HUES6 (cell line): ENCODE measurements at regions not wholly inside any gene's neighbourhood (a gene's known extent, or its start where the extent isn't known, plus 50 kb on each side); places are given as distances from the start of the nearest gene placed in this dataset.
"Not testable (repeated sequence)": the region's sequence is repeated elsewhere in the genome, so short reads cannot be mapped to it uniquely, and the experiment has no call there.

ENCODE experiments used
- H3K27ac ChIP-seq: 2 replicates; pipeline ENCODE4 v1.7.0; 2013; ENCODE audit warnings: low read depth, mild to moderate bottlenecking, low read length, inconsistent platforms
- H3K27me3 ChIP-seq: 2 replicates; pipeline ENCODE4 v1.6.1; 2013; ENCODE audit warnings: low read length; ENCODE audit not compliant: control insufficient read depth, insufficient read depth
- H3K36me3 ChIP-seq: 2 replicates; pipeline ENCODE4 v1.6.1; 2013; ENCODE audit warnings: low read length; ENCODE audit not compliant: control insufficient read depth, insufficient read depth
- H3K4me1 ChIP-seq: 2 replicates; pipeline ENCODE4 v1.6.1; 2013; ENCODE audit warnings: low read length; ENCODE audit not compliant: control insufficient read depth, insufficient read depth
- H3K4me3 ChIP-seq: 2 replicates; pipeline ENCODE4 v1.5.1; 2013; ENCODE audit warnings: low read depth, low read length
- H3K9ac ChIP-seq: one replicate; pipeline ENCODE4 v1.6.1; 2013; ENCODE audit warnings: mild to moderate bottlenecking, low read length
- H3K9me3 ChIP-seq: 2 replicates; pipeline ENCODE4 v1.6.1; 2013; ENCODE audit warnings: low read depth, low read length; ENCODE audit not compliant: control insufficient read depth, insufficient read depth

DNA sequence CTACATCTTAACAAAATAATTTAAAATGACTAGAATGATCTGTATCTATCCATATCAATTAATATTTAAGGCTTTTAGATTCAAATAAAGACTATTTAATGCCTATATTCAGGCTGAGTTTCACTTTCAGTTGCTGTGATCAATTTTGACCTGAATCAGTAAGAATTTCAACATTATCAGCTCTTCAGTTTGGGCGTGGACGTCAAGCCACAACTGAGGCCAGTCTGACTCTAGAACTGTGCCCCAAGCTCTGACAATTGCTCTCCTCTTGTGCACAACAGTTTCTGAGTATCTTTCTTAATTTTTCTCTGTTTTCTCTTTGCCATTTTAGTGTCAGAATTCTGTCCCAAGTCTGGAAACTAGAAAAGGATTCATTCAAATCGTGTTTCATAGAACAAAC, 1095.5 kb downstream of the PLA2G4A start:
- H3K9ac ChIP-seq, result no peak overlapping the region
- no peaks in the 10 kb centered on the region for H3K9me3 ChIP-seq
- H3K4me1 ChIP-seq, result peaks cover 7% of the 10 kb centered on the region
- H3K27ac ChIP-seq, result no peak overlapping the region
- no peaks in the 10 kb centered on the region for H3K36me3 ChIP-seq
- H3K4me3 ChIP-seq, result no peak overlapping the region
- no peaks in the 10 kb centered on the region for H3K27me3 ChIP-seq

DNA sequence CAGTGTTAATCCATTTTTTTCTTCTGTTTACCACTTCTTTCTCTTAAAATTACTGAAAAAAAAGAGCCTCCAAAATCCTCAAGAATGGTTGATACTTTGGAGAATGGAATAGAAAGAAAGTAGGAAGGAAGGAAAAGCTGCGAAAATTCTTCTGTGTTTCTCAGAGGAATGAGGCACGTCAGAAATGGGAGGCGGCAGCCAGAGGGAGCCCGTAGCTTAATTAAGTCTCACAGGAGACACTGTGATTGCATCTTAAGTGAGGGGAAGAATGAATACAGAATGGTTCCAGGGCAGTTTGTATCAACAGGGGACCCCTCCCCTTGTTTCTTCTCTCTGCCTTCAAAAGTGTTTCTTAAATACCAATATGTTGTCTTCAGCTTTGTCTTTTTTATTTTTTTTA, 1099.5 kb downstream of the PLA2G4A start:
- H3K27ac ChIP-seq, result no peak overlapping the region
- no peaks in the 10 kb centered on the region for H3K27me3 ChIP-seq
- no peaks in the 10 kb centered on the region for H3K36me3 ChIP-seq
- H3K9ac ChIP-seq, result no peak overlapping the region
- H3K4me1 ChIP-seq, result peaks cover 7% of the 10 kb centered on the region
- H3K4me3 ChIP-seq, result no peak overlapping the region
- H3K9me3 ChIP-seq, result no peaks in the 10 kb centered on the region

DNA sequence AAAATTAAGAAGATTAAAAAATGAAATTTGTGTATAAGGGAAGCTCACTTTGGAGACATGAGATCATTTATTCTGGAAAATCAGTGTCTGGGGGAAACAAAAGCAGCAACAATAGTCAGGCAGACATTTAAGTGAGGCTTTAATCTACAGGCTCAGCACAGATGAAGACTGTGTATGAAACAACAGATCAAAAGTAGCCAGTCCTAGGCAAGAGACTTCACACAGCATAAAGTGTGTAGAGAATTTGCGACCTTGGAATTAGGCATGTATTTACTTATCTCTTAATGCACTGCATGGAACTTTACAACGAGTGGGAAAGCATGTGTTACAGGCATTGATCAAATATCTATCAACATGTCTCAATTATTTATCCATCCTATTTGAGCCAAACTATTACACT, 1099.9 kb downstream of the PLA2G4A start:
- Histone ChIP-seq H3K27me3 (no peaks in the 10 kb centered on the region), H3K9me3 (no peaks in the 10 kb centered on the region), H3K4me3 (no peak overlapping the region), H3K4me1 (peaks cover 7% of the 10 kb centered on the region), H3K9ac (no peak overlapping the region), H3K36me3 (no peaks in the 10 kb centered on the region), H3K27ac (no peak overlapping the region)

DNA sequence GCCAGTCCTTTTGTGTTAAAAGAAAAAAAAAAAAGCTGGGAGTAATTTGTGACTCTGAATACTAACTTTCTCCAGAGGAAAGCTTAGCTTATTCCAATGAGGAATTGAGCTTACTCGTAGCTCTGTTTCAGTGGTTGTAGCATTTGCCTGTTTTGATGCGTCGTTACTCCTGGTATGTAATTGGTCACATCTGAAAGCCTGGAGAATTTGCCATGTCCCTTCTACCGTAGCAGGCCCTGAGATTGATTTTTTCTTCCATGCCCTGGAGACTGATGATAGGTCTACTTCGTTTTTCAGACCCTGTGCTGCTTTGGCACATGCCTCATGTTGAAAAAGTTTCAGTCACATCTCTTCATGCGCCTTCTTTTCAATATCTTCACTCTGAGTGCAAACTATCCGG, 1103.0 kb downstream of the PLA2G4A start:
- Histone ChIP-seq H3K9ac (no peak overlapping the region), H3K27me3 (no peaks in the 10 kb centered on the region), H3K4me3 (no peak overlapping the region), H3K4me1 (peaks cover 7% of the 10 kb centered on the region), H3K27ac (no peak overlapping the region), H3K36me3 (no peaks in the 10 kb centered on the region), H3K9me3 (peaks cover 3% of the 10 kb centered on the region)

DNA sequence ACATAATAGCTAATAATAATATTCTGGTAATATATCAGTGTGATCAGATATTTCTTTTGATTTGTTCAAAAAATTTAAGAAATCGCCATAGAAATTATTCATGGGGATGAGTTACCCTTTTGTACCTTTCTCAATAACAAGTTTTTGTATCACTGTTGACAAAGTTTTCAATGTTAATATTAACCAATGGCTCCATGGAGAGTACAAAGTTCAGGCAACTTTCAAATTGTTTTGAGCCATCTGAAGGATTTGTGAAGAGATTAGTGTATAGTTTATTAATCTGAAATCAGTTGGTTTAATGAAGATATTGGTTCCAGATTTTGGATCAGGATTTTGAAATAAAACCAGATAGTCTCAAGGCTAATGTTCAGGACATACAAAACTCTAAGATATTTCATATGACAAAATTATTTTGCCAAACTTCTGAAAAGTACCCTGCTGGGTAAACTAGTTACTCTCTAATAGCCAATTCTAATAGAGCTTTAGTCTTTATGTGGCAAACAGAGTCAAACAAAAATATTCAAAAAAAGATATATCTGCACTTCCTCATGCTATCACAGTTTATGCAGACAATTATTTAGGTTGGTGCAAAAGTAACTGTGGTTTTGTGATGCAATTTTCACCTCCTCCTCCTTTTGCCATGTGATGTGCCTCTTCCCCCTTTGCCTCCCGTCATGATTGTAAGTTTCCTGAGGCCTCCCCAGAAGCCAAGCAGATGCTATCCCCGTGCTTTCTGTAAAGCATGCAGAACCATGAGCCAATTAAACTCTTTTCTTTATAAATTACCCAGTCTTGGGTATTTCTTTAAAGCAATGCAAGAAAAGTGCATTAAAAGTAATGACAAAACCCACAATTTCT, 1105.0 kb downstream of the PLA2G4A start:
- H3K9ac ChIP-seq, result no peak overlapping the region
- H3K27me3 ChIP-seq, result no peaks in the 10 kb centered on the region
- no peak overlapping the region for H3K27ac ChIP-seq

DNA sequence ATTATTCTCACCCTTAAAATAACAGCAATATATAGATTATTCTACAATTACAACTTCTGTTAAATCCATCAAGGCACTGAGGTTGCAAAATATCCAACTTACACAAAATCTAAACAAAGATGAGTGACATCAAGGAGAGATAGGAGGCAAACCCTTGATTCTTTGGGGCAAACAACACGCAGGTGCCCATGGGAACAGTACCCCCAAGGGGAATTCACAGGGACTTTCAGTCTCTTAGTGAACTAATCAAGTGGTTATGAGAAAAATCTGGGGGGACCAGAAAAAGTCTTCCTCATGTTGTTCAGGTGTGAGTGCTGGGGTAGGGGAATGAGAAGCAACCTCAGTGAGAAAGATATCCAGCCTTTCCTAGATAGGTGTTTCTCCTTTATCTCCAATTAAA, 1107.9 kb downstream of the PLA2G4A start:
- Histone ChIP-seq H3K27me3 (no peaks in the 10 kb centered on the region), H3K9me3 (peaks cover 3% of the 10 kb centered on the region), H3K36me3 (no peaks in the 10 kb centered on the region), H3K27ac (no peak overlapping the region), H3K4me3 (no peak overlapping the region), H3K9ac (no peak overlapping the region), H3K4me1 (no peaks in the 10 kb centered on the region)

More for the DNA sequence above, 1105.0 kb downstream of the PLA2G4A start:
- Histone ChIP-seq H3K4me1 (peaks cover 3% of the 10 kb centered on the region), H3K36me3 (no peaks in the 10 kb centered on the region), H3K4me3 (no peak overlapping the region), H3K9me3 (peaks cover 3% of the 10 kb centered on the region)

DNA sequence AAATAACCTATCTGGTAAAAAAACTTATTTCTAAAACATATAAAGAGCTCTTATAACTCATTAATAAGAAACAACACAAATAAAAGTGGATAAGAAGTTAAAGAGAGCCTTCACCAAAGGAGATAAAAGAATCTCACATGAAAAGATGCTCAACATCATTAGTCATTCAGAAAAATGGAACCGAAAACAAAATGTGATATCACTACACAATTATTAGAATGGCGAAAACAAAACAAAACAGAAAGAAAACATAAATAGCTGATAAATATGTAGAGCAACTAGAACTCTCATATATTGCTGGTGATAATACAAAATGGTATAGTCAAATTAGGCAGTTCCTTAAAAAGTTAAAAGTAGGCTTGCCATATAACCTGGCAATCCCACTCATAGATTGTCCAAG, 1109.3 kb downstream of the PLA2G4A start:
- H3K9ac ChIP-seq, result no peak overlapping the region
- no peak overlapping the region for H3K27ac ChIP-seq
- peaks cover under 1% of the 10 kb centered on the region; the same call in 1 of the 2 replicates for H3K4me1 ChIP-seq
- no peaks in the 10 kb centered on the region for H3K27me3 ChIP-seq
- H3K36me3 ChIP-seq, result no peaks in the 10 kb centered on the region
- no peak overlapping the region for H3K4me3 ChIP-seq
- peaks cover 3% of the 10 kb centered on the region for H3K9me3 ChIP-seq

DNA sequence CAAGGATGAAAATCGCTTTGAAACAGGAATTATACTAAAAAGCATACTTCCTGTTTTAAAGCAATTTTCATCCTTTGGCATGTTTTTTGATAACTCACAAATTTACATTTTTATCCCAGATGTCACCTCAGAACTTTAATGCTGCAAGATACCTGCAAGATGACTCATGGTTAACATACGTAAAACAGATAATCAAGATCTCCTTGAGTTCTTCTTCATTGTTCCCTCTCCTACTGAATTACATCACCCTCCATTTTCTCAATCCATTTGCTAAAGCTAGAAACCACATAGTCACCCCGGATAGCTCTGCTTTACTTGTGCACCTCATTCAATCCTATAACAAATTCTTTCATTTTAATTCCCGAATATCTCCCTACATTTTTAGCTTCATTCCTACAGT, 1114.2 kb downstream of the PLA2G4A start:
- Histone ChIP-seq H3K4me3 (no peak overlapping the region), H3K4me1 (peaks cover 5% of the 10 kb centered on the region; the same call in 1 of the 2 replicates), H3K9ac (no peak overlapping the region), H3K27me3 (no peaks in the 10 kb centered on the region), H3K36me3 (no peaks in the 10 kb centered on the region), H3K9me3 (peaks cover 16% of the 10 kb centered on the region), H3K27ac (0 out of 2 replicates have a peak overlapping the region, but pooled peaks have one; percentile 3)

DNA sequence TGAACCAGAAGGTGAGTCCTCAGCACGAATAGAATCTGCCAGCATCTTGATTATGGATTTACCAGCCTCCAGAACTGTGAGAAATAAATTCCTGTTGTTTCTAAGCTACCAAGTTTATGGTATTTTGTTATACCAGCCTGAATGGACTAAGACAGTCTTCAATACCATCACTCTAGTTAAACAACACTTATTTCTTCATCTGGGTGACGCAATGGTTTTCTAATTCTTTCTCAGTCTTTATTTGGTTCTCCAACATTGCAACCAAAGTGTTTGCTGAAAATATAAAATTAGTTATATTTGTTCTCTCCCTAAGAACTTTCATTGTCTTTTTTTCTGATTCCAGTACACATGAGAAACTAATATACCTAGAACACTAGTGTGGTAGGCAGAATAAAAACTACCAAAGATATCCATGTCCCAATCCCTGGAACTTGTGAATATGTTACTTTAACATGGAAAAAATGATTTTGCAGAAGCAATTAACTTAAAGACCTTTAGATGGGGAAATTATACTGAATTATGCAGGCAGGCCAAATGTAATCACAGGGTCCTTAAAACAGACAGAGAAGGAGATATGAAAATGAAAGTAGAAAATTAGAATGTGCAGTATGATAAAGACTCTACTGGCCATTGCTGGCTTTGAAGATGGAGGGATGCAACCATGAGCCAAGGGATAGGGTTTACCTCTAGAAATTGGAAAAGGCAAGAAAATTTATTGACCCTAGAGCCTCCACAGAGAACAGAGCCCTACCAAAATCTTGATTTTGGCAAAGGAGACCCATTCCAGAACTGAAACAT, 1115.1 kb downstream of the PLA2G4A start:
- Histone ChIP-seq H3K9me3 (peaks cover 17% of the 10 kb centered on the region), H3K4me1 (peaks cover 5% of the 10 kb centered on the region; the same call in 1 of the 2 replicates), H3K27me3 (no peaks in the 10 kb centered on the region), H3K27ac (no peak overlapping the region), H3K4me3 (no peak overlapping the region), H3K36me3 (no peaks in the 10 kb centered on the region), H3K9ac (no peak overlapping the region)

DNA sequence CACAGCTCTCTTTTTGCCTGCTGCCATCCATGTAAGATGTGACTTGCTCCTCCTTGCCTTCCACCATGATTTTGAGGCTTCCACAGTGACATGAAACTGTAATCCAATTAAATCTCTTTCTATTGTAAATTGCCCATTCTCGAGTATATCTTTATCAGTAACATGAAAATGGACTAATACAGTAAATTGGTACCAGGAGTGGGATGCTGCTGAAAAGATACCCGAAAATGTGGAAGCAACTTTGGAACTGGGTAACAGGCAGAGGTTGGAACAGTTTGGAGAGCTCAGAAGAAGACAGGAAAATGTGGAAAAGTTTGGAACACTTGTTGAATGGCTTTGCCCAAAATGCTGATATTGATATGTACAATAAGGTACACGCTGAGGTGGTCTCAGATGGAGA, 1117.9 kb downstream of the PLA2G4A start:
- H3K27me3 ChIP-seq, H3K4me1 ChIP-seq, H3K4me3 ChIP-seq, H3K27ac ChIP-seq, H3K36me3 ChIP-seq, H3K9ac ChIP-seq: not testable (repeated sequence)
- peaks cover 17% of the 10 kb centered on the region for H3K9me3 ChIP-seq

DNA sequence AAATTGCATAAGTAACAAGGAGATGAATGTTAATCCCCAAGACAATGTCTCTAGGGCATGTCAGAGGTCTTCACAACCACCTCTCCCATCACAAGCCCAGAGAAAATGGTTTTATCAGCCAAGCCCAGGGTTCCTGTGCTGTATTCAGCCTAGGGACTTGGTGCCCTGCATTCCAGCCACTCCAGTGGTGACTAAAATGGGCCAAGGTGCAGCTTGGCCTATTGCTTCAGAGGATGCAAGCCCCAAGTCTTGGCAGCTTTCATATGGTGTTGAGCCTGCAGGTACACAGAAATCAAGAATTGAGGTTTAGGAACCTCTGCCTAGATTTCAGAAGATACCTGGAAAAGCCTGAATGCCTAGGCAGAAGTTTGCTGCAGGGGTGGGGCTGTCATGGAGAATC, 1118.6 kb downstream of the PLA2G4A start:
- no peak overlapping the region for H3K27ac ChIP-seq
- H3K4me1 ChIP-seq, result peaks cover 5% of the 10 kb centered on the region; the same call in 1 of the 2 replicates
- no peaks in the 10 kb centered on the region for H3K27me3 ChIP-seq
- no peak overlapping the region for H3K9ac ChIP-seq
- no peaks in the 10 kb centered on the region for H3K36me3 ChIP-seq
- no peak overlapping the region for H3K4me3 ChIP-seq
- peaks cover 17% of the 10 kb centered on the region for H3K9me3 ChIP-seq
